Lung (tissue), 11 donors: ENCODE measurements at regions not wholly inside any gene's neighbourhood (a gene's known extent, or its start where the extent isn't known, plus 50 kb on each side); places are given as distances from the start of the nearest gene placed in this dataset.

Source experiments
- ATAC-seq: fragments of 200-7000 bp; cut with Tn5 transposase; one replicate; pipeline ENCODE4 v1.9.1; 2020; ENCODE audit warnings: moderate number of reproducible peaks; ENCODE audit not compliant: insufficient read depth, low FRiP score
- DNase-seq, 3 donors: peaks; one replicate each; pipeline ENCODE4 v3.0.0-alpha.2; 2013 to 2017
- H3K27ac ChIP-seq, 2 donors: one replicate each; pipeline ENCODE4 v1.5.1; 2013; ENCODE audit warnings: mild to moderate bottlenecking in 2 of 2, moderate library complexity in 2 of 2, control low read depth in 1 of 2, inconsistent platforms in 1 of 2, low read depth in 1 of 2, low read length in 1 of 2
- H3K27me3 ChIP-seq, 3 donors: one replicate each; pipeline ENCODE4 v1.5.1; 2013; ENCODE audit warnings: low read length in 2 of 3; ENCODE audit not compliant: control insufficient read depth in 3 of 3, insufficient read depth in 3 of 3
- H3K36me3 ChIP-seq, 4 donors: one replicate each; pipeline ENCODE4 v1.5.1; 2013; ENCODE audit warnings: low read length in 4 of 4, mild to moderate bottlenecking in 1 of 4, moderate library complexity in 1 of 4; ENCODE audit not compliant: control insufficient read depth in 4 of 4, insufficient read depth in 4 of 4
- H3K4me1 ChIP-seq, 5 donors: one replicate each; pipeline ENCODE4 v1.5.1; 2013; ENCODE audit warnings: low read length in 5 of 5, mild to moderate bottlenecking in 2 of 5, moderate library complexity in 1 of 5; ENCODE audit not compliant: control insufficient read depth in 5 of 5, insufficient read depth in 5 of 5
- H3K4me3 ChIP-seq: one replicate; pipeline ENCODE4 v1.5.1; 2013; ENCODE audit warnings: mild to moderate bottlenecking, control low read depth, moderate library complexity
- H3K9ac ChIP-seq, 2 donors: one replicate each; pipeline ENCODE4 v1.5.1; 2013; ENCODE audit warnings: low read length in 2 of 2, control low read depth in 1 of 2; ENCODE audit not compliant: insufficient read depth in 1 of 2
- H3K9me3 ChIP-seq, 4 donors: one replicate each; pipeline ENCODE4 v1.5.1; 2013; ENCODE audit warnings: low read length in 3 of 4, mild to moderate bottlenecking in 1 of 4, moderate library complexity in 1 of 4; ENCODE audit not compliant: control insufficient read depth in 4 of 4, insufficient read depth in 3 of 4
- CTCF ChIP-seq: IDR thresholded peaks from 2 replicates; pipeline ENCODE4 v1.5.1; 2012; ENCODE audit warnings: mild to moderate bottlenecking; ENCODE audit errors: control extremely low read depth, extremely low read depth
- WGBS, 2 donors: extraction: QIAGEN DNeasy Blood & Tissue Kit; methylation state at CpG; one replicate each; pipeline ENCODE4 v1.1.7; 2013; 5-methylcytosine and 5-hydroxymethylcytosine counted together
- donor health status: control.
- donor health status: control.
- donor health status: Bipolar disorder and iron deficiency.
- donor health status: healthy.
- donor health status: DM: yes; HTN: yes; CAD: no.

- 72 to 79% methylated on average over 4 of the region's 4 CpGs for WGBS, 2 donors
Measured at GRCh38 chr4:189815404-189816192, 125.1 kb upstream of the FRG1 start.

GRCh38 chr4:189822326-189822725, 118.3 kb upstream of the FRG1 start:
- no peak for DNase-seq
- WGBS, 2 donors: 87 to 91% methylated on average over 3 of the region's 3 CpGs
- Histone ChIP-seq H3K27ac (no peak overlapping the region), H3K36me3 (no peaks in the 10 kb centered on the region), H3K9me3 (no peaks in the 10 kb centered on the region), H3K4me1 (peaks cover 0 to 4% (median 0%) of the 10 kb centered on the region in 5 donors), H3K27me3 (no peaks in the 10 kb centered on the region), H3K4me3 (no peak overlapping the region), H3K9ac (no peak overlapping the region)
- no peak for TF ChIP-seq CTCF
- no peak for ATAC-seq

More at GRCh38 chr4:189815404-189816192, 125.1 kb upstream of the FRG1 start:
- Histone ChIP-seq H3K9me3 (peaks cover 0 to 3% (median 0%) of the 10 kb centered on the region in 4 donors), H3K36me3 (no peaks in the 10 kb centered on the region), H3K4me1 (no peaks in the 10 kb centered on the region), H3K27me3 (no peaks in the 10 kb centered on the region), H3K27ac (no peak overlapping the region), H3K4me3 (no peak overlapping the region), H3K9ac (no peak overlapping the region)
- ATAC-seq (no peak), DNase-seq (no peak)
- no peak for TF ChIP-seq CTCF

DNA sequence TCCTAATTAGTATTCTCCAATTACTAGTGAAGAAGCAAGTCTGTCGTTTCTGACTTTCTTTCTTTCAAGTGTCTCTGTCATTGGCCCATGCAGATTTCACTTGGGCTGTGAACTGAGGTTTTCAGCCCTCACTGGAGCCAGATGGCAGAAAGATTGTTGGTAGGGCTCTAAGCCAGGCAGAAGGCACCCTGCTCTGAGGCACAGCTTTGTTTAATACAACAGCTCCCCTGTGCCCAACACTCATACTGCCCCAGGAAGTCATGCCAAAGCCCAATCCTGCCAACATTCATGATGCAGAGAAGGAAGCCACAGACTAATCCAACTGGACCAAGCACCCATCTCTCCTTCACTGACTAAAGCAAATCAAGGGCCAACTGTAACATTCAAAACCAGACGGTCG, 117.1 kb upstream of the FRG1 start:
- DNase-seq (no peak), ATAC-seq (no peak)
- no peaks in the 10 kb centered on the region for H3K27me3 ChIP-seq
- no peaks in the 10 kb centered on the region for H3K36me3 ChIP-seq
- 83 to 93% methylated on average over 3 of the region's 3 CpGs for WGBS, 2 donors
- H3K27ac ChIP-seq: no peak overlapping the region
- H3K4me3 ChIP-seq: no peak overlapping the region
- TF ChIP-seq CTCF: no peak
- no peaks in the 10 kb centered on the region for H3K9me3 ChIP-seq
- H3K4me1 ChIP-seq: peaks cover 0 to 4% (median 0%) of the 10 kb centered on the region in 5 donors
- H3K9ac ChIP-seq: no peak overlapping the region
